ENCODE measurements at regions not wholly inside any gene's neighbourhood (a gene's known extent, or its start where the extent isn't known, plus 50 kb on each side); places are given as distances from the start of the nearest gene placed in this dataset.

GRCh38 chr16:65271996-65272395 is 150.1 kb upstream of the CDH11 start:
- Histone ChIP-seq H3K4ac (replicated peaks; ENCODE audit: insufficient read length, low read depth, low read length) (no peak overlapping the region), H3K18ac (ENCODE audit: extremely low read depth, low read length) (no peak overlapping the region), H3K23ac (ENCODE audit: insufficient read length) (no peak overlapping the region), H2AK5ac (ENCODE audit: low read depth, low read length) (no peak overlapping the region), H3K9ac (replicated peaks in 1 of 4; ENCODE audit: extremely low read depth in 1 of 4, low read depth in 3 of 4, low read length in 3 of 4) (no peak overlapping the region), H3K56ac (replicated peaks; ENCODE audit: insufficient read length, low read depth, low read length) (no peak overlapping the region), H3K4me2 (ENCODE audit: insufficient read depth in 1 of 2, low read depth in 2 of 2, low read length in 2 of 2) (no peak overlapping the region), H3K4me1 (replicated peaks in 1 of 4; ENCODE audit: control insufficient read depth in 3 of 4, insufficient read depth in 4 of 4, low read length in 3 of 4) (no peaks in the 10 kb centered on the region), H3K27ac (ENCODE audit: low read depth, low read length) (no peak overlapping the region), H3K36me3 (ENCODE audit: control insufficient read depth in 2 of 4, insufficient read depth in 4 of 4, low read length in 3 of 4) (no peaks in the 10 kb centered on the region), H2BK20ac (ENCODE audit: low read length) (no peak overlapping the region), H3K23me2 (ENCODE audit: low read depth, low read length) (no peaks in the 10 kb centered on the region), H4K20me1 (replicated peaks in 1 of 2; ENCODE audit: control insufficient read depth in 1 of 2, insufficient read depth in 2 of 2, low read length in 2 of 2) (no peaks in the 10 kb centered on the region), H3K9me3 (ENCODE audit: insufficient read depth in 2 of 2, low read depth in 1 of 2, low read length in 1 of 2) (no peaks in the 10 kb centered on the region), H2BK120ac (replicated peaks; ENCODE audit: low read depth, low read length) (no peak overlapping the region), H3K79me1 (ENCODE audit: low read depth, low read length) (no peaks in the 10 kb centered on the region), H3K14ac (ENCODE audit: insufficient read length) (no peak overlapping the region), H4K91ac (replicated peaks; ENCODE audit: insufficient read length, low read length) (no peak overlapping the region), H3K27me3 (replicated peaks in 1 of 4; ENCODE audit: control insufficient read depth in 3 of 4, extremely low read depth in 1 of 4, insufficient read depth in 3 of 4, low read length in 3 of 4) (no peaks in the 10 kb centered on the region; a peak in 1 of 7 replicates), H3K4me3 (ENCODE audit: extremely low read depth in 1 of 4, insufficient read depth in 2 of 4, low read depth in 3 of 4, low read length in 4 of 4) (no peak overlapping the region), H2BK15ac (ENCODE audit: low read length) (no peak overlapping the region), H4K5ac (ENCODE audit: insufficient read length, low read depth, low read length) (no peak overlapping the region), H3K79me2 (ENCODE audit: control insufficient read depth in 1 of 2, insufficient read depth in 2 of 2, low read length in 2 of 2) (no peaks in the 10 kb centered on the region), H4K8ac (ENCODE audit: extremely low read depth, insufficient read depth, low read length) (no peak overlapping the region), H2BK12ac (ENCODE audit: low read depth, low read length) (no peak overlapping the region), H2BK5ac (ENCODE audit: low read depth, low read length) (no peak overlapping the region), H2AFZ (ENCODE audit: low read length) (no peak overlapping the region)
- FAIRE-seq (no peak), DNase-seq (ENCODE audit: low read depth in 1 of 2, low spot score in 2 of 2) (no peak)
- ChIA-PET CTCF (ENCODE audit: partially characterized antibody) (no interaction called here), POLR2A (ENCODE audit: partially characterized antibody) (no interaction called here)
- 90% methylated on average over 1 of the region's 1 CpG; no CpG with 5 or more reads in 1 of the 2 experiments for WGBS, 2 experiments (ENCODE audit: extremely low coverage in 1 of 2, insufficient coverage in 1 of 2, insufficient read length in 1 of 2, insufficient replicate concordance in 2 of 2, low coverage in 1 of 2, low lambda C conversion rate in 2 of 2, missing lambda C conversion rate in 1 of 2)
- no peak for TF ChIP-seq CHD1 (IDR thresholded peaks at IDR 0.05; ENCODE audit: low read depth, low read length)
- no peak for TF ChIP-seq RXRA (IDR thresholded peaks at IDR 0.05; ENCODE audit: insufficient read depth, low read depth, low read length)
- TF ChIP-seq EGR1 (IDR thresholded peaks at IDR 0.05; ENCODE audit: borderline replicate concordance, low read depth, low read length), result no peak
- no peak for TF ChIP-seq MAX (IDR thresholded peaks at IDR 0.05)
- TF ChIP-seq ATF2 (IDR thresholded peaks at IDR 0.05; ENCODE audit: low read length), result no peak
- TF ChIP-seq CTBP2 (IDR thresholded peaks at IDR 0.05; ENCODE audit: borderline replicate concordance, insufficient read depth, insufficient read length, low read length), result no peak
- TF ChIP-seq KDM1A (IDR thresholded peaks at IDR 0.05; ENCODE audit: borderline replicate concordance, low read length), result no peak
- TF ChIP-seq BRCA1 (IDR thresholded peaks at IDR 0.05; ENCODE audit: low read depth, low read length), result no peak
- TF ChIP-seq POU5F1 (IDR thresholded peaks at IDR 0.05; ENCODE audit: low read depth, low read length), result no peak
- no peak for TF ChIP-seq BACH1 (IDR thresholded peaks at IDR 0.05; ENCODE audit: low read length)
- TF ChIP-seq TBP (IDR thresholded peaks at IDR 0.05; ENCODE audit: low read depth, low read length), result no peak
- TF ChIP-seq CBX5 (IDR thresholded peaks at IDR 0.05; ENCODE audit: low read depth, low read length), result no peak
- no peak for TF ChIP-seq TAF1 (IDR thresholded peaks at IDR 0.05; ENCODE audit: low read depth, low read length)
- no peak for TF ChIP-seq YY1 (IDR thresholded peaks at IDR 0.05; ENCODE audit: low read depth, low read length)
- no peak for TF ChIP-seq ZNF274 (IDR thresholded peaks at IDR 0.05; ENCODE audit: borderline replicate concordance, extremely low read depth, low read length)

Measured in H1 (cell line).